CD4-positive, alpha-beta T cell treated with Interferon alpha-2 for 1 hour (primary cell): ENCODE measurements at regions not wholly inside any gene's neighbourhood (a gene's known extent, or its start where the extent isn't known, plus 50 kb on each side); places are given as distances from the start of the nearest gene placed in this dataset.
A peak's percentile ranks its signal among the peaks of the same experiment; 100 is the strongest.
"Not testable (repeated sequence)": the region's sequence is repeated elsewhere in the genome, so short reads cannot be mapped to it uniquely, and the experiment has no call there.

ENCODE experiments used
- DNase-seq, 2 donors: peaks; one replicate each; pipeline ENCODE4 v3.0.0-alpha.2; 2020 to 2022

GRCh38 chr10:21405981-21406380 is 119.5 kb downstream of the SKIDA1 start:
- no peak for DNase-seq

- no peak for DNase-seq
Observed at GRCh38 chr10:21403256-21404015, 122.0 kb downstream of the SKIDA1 start.

- DNase-seq = no peak
Observed at GRCh38 chr10:21402606-21403083, 122.8 kb downstream of the SKIDA1 start.

- no peak for DNase-seq
Observed at GRCh38 chr10:21401196-21401595, 124.3 kb downstream of the SKIDA1 start.

GRCh38 chr10:21399392-21400035 is 126.0 kb downstream of the SKIDA1 start:
- DNase-seq = no peak

GRCh38 chr10:21398563-21399231 is 126.8 kb downstream of the SKIDA1 start:
- no peak for DNase-seq

- DNase-seq = no peak
Observed at GRCh38 chr10:21396889-21397288, 128.6 kb downstream of the SKIDA1 start.

GRCh38 chr10:21393931-21394330 is 131.6 kb downstream of the SKIDA1 start:
- DNase-seq = no peak

- DNase-seq = no peak
Observed at GRCh38 chr10:21388589-21388988, 136.9 kb downstream of the SKIDA1 start.

GRCh38 chr10:21387868-21388267 is 137.6 kb downstream of the SKIDA1 start:
- no peak for DNase-seq

GRCh38 chr10:21385996-21386585 is 139.4 kb downstream of the SKIDA1 start:
- no peak for DNase-seq

GRCh38 chr10:21385536-21385935 is 139.9 kb downstream of the SKIDA1 start:
- DNase-seq = no peak

GRCh38 chr10:21379143-21379542 is 146.3 kb downstream of the SKIDA1 start:
- no peak for DNase-seq

GRCh38 chr10:21375274-21375673 is 150.2 kb downstream of the SKIDA1 start:
- not testable (repeated sequence) for DNase-seq

- not testable (repeated sequence) for DNase-seq
Observed at GRCh38 chr10:21373881-21374280, 151.6 kb downstream of the SKIDA1 start.

- DNase-seq = peak; percentile 25 to 48
Observed at GRCh38 chr10:21372651-21373410, 152.7 kb downstream of the SKIDA1 start.

- no peak for DNase-seq
Observed at GRCh38 chr10:21369697-21370096, 155.8 kb downstream of the SKIDA1 start.

- no peak for DNase-seq
Observed at GRCh38 chr10:21368728-21369425, 156.6 kb downstream of the SKIDA1 start.

- DNase-seq = no peak
Observed at GRCh38 chr10:21368022-21368582, 157.4 kb downstream of the SKIDA1 start.

- not testable (repeated sequence) for DNase-seq
Observed at GRCh38 chr10:21366108-21366507, 159.4 kb downstream of the SKIDA1 start.
